NCI-H748 (cell line): ENCODE measurements at regions not wholly inside any gene's neighbourhood (a gene's known extent, or its start where the extent isn't known, plus 50 kb on each side); places are given as distances from the start of the nearest gene placed in this dataset.

Source experiments
- DNase-seq: peaks from one replicate; lab custom pipeline; 2025; ENCODE audit not compliant: unreplicated experiment; lab: John Stamatoyannopoulos, UW

DNA sequence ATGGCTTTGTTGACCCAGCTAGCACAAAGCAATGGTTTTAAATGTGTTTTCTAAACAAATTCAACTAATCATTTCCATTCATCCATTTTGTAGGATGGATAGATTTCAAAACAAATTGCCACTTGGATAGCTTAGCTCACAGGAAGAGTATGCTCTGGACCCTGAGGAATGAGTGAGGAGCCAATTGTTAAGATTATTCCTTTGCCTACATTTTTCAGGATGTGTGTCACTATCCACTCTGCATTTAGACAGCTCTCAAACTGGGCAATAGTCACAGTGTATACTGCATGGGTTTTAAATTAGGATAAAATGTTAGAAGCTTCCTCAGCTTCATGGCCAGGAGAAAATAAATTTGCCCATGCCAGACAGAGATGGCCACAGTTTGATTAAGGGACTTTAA is 605.6 kb upstream of the TEX47 start:
- no peak for DNase-seq

DNA sequence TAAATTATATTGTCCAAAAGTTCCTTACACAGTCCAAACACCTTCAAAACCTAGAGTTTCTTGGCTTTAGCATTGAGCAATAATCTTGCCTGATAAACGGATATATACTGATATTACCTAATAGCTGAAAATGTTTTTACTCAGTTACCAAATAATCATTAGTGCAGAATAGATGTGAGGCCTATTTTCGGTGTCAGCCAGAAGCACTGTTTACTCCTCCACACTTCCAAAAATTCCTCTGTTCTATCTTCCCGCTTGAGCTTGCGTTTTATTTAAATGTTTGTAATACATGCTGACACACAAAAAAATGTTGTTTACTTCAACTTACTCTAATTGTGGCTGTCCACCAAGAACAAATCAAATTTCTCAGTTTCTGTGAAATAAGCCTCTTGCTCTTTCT is 606.2 kb upstream of the TEX47 start:
- DNase-seq = no peak

DNA sequence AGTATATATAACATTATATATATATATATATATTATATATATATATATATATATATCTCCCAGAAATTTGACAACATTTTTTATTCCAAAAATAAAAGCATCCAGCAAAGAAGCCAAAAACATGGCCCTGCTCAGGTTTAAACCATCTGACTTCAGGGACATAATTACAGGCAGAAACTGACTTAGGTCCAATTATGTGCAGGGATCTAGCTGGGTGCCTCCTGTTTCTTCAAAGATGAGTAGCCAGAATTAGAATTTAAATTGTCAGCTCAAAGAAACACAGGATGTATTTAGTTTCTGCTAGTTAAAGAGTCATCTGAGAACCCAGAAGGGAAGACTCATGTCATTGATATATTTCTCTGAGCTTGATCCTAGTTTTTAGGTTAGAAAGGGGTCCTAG is 656.4 kb upstream of the TEX47 start:
- no peak for DNase-seq

DNA sequence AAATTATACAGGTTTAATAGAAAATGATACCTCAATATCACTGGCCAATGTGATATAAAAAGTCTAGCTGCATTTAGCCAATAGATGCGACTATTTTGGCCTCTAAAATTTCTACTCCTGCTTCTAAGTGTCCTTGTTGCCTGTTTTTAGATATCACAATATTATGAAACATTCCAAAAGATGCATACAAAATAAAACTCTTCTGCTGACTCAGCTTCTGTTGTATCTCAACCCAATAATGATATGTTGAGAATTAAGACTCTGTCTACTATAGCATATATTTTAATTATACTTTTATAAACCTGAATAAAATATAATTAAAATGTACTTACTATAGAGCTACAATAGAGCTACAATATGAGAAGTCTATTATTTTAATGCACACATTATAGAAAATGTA is 661.0 kb upstream of the TEX47 start:
- no peak for DNase-seq

DNA sequence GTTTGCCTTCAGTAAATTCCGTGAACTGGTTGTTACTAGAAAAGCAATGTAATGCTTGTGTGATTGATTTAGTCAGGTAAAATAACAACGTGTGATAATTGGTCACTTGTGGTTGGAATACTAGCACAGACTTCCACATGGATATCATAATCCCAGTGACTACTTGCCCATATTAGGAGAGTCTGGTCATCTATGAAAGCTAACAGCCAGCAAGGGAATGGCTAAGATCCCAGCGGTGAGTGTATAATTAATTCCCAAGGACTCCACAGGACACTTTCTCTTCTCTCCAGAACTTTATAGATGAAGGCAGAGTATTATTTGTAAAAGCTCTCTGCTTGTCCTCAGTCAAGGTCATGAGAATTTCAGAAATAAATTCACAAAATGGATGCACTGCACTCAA is 662.6 kb upstream of the TEX47 start:
- no peak for DNase-seq

DNA sequence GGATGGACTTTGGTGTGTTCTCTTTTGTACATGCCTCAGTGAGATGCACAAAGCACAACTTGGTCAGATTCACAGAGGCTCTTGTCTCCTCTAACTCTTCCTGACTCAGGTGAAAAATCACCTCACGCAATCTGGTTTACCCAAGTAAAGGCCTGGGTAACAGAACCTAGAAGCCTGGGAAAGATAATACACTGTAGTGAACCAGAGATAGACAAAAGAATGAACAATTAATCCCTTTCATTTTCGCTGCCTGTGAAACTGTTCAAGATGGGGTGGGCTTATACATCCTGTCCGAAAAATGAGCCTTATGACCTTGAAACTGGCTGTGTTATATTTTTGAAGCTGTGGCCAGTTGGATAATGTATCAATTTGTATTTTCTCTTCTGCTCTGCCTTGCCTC is 678.9 kb upstream of the TEX47 start:
- no peak for DNase-seq

DNA sequence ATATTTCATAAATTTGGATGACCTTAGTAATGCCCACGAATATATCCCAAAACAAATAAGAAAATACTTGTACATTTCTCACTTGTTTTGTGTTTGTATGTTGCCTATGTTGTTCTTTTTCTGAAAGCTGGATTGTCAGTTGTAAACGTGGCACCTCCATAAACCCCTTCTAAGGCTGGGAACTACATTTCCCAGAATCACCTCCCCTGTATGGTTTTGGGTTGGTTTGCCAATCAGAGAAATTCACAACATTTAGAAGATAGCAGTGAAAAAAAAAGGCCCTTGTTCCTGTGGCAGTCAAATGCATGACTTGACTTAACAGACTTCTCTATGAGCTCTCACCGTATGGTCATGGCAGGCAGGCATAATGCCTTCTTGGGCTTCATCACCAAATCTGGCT is 676.3 kb upstream of the STEAP1 start:
- no peak for DNase-seq

DNA sequence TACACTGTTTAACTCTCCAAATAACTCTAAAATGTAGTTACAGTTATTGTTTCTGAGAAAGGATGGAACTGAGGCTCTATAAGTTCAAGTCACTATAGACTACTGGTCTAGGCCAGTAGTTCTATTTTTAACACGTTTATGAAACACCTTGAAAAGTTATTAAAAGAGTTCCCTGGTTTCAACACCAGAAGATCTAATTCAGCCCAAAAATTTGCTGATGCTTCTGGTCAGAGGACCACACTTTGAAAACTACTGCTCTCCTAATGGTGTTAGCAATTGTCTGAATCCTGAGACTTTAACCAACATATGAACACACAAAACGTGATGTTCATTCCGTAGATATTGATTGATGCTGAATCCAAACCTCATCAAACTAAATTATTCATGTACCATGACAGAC is 658.6 kb upstream of the STEAP1 start:
- no peak for DNase-seq

DNA sequence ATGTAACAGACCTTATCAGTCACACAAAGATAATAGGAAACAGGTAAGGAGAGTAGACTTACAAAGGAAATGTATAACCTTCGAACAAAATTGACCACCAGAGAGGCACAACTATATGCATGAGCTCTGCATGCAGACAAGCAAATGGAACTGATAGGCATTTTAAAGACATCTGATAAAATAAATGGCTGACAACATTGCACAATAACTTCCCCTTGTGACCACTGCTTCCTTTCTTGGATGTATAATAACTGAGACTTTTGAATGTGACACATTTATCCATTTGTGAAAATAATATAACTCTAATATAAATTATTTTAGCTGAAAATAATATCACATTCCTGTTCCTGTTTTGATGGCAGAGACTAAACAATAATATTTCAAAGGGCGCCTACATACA is 654.2 kb upstream of the STEAP1 start:
- DNase-seq = no peak

DNA sequence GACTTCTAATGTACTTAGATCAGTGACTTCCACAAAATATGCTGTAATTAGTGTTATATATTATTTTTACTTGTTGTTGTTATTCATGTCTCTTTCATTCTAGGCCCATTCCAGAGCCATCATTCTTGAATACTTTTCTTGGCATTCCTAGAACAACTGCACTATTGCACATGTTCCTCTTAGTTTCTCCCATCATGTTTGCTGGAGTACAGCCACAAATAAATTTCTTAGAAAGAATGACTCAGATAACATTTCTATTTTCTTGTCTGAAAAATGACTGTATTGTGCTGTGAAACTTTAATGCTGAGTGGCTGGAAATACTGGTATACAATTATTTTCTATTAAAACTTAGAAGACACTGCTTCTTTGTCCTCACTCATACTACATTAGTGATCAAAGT is 651.0 kb upstream of the STEAP1 start:
- no peak for DNase-seq

DNA sequence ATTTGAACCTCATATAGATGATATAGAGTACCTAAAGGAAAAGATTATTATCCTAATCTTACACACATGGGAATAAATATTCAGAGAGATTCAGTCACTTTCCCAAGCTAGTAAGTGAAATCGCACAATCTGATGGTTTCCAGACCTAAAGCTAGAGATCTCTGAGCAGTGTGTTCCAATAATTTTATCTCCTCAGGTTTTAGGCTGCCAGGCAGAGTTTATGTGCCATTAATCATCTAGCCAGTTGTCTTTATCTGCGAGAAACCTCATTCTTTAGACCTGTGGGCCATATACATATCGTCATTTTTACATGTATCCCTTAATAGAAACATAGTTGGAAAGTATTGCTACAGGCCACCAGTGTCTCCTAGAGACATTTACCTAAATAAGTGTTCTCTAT is 647.2 kb upstream of the STEAP1 start:
- DNase-seq = no peak

DNA sequence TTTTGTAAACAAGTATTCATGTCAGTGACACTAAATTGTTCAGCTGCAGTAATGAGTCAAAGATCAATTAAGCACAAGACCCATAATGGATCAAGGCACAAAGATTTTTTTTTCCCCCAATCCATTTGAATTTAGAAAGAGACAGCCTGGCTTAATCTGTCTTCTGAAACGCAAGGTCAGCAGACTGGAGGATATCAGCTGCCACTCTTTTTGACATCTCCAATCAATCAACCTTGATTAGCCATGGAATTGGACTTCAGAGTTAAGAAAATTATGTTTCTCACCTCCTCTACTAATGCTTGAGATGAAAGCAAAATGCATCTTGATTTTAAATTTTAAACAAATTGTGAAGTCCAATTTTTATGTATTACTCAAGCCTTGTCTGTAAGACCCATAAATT is 642.4 kb upstream of the STEAP1 start:
- DNase-seq = no peak

DNA sequence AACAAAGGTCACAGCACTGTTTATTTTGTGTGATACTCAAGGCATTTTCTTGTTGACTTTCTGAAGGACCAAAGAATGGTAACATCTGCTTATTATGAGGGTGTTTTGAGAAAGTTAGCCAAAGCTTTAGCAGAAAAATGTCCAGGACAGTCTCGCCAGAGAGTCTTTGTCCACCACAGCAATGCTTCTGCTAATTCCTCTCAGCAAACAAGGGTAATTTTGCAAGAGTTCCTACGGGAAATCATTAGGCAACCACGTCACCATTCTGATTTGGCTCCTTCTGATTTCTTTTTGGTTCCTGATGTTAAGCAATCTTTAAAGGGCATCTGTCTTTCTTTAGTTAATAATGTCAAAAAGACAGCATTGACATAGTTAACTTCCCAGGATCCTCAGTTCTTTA is 639.3 kb upstream of the STEAP1 start:
- no peak for DNase-seq

DNA sequence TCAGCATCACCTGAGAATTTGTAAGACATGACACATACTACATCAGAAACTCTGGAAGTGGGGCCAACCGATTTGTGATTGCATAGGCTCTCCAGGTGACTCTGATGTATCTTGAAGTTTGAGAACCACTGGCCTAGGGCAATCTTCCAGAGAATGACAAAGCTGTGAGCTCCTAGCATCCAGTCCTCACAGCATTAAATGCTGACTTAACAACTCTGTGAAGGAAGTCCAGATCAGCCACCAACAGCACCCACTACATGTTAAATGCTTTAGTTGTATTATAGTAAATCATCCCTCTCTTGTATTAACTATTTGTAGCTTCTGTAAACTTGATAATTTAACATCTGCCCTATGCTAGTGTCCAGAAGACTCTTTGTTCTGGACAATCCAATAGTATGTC is 636.5 kb upstream of the STEAP1 start:
- no peak for DNase-seq

DNA sequence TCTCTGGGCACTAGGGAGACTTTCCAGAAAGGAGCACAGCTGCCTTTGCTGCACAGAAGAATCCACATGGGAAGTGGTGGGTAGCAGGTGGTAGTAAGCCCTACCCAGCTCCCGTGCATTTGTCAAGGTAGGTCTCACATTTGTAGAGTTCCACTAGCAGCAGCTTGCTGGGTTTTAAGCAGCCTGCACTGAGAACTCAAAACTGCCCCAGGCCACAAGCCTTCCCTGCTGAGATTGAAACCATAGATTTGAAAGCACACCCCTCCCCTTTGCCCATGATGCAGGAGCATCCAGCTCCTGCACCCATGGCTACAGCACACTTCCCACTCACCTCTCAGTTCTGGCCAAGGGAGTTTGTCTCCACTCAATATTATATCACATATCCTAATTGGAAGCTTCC is 604.5 kb upstream of the STEAP1 start:
- no peak for DNase-seq

DNA sequence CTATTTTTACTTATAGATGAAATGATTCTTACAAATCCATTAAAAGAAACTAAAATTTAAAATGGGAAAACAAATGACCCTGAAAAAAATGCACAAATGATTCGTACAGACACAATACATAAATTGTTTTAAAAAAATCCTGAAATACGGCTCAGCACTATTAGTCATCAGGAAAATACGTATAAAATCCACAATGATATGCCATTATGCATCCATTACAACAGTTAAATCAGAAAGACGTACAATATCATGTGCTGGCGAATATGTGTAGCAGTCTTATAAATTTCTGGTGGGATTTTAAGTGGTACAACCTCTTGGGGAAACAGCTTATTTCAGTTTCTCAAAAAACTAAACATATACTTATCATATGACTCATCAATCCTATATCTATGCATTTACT is 600.1 kb upstream of the STEAP1 start:
- DNase-seq = no peak

DNA sequence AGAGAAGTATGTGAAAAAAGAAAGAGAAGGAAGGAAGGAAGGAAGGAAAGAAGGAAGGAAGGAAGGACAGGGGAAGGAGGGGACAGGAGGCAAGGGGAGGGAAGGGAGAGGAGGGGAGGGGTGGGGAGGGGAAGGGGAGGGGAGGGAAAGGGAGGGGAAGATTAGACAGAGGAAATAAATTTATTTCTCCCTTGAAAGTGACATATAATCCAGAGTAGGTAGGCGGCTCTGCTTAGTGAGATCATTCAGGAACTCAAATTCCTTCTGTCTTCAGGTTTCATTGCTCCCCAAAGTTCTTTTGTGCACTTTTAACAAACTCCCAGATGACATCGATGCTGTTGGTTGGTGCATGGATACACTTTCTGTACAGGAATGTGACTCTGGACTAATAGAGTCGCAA is 594.7 kb upstream of the STEAP1 start:
- DNase-seq = no peak

DNA sequence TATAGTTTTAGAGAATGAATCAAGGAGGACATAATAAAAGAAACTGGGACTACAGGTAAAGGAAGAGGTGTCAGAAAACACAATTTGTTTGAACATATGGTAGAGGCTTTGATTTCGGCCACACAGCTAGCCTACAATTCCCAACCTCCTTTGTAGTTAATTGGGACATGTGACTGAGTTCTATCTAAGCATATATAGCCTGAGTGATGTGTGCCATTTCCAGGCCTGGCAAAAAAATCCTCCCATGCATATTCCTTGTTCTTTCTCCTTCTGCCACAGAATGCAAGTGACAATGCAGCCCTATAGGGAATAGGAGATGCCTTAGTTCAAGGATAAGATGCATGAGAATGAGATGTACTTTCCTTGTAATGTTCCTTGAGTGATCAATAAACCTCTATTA is 590.7 kb upstream of the STEAP1 start:
- DNase-seq = no peak

DNA sequence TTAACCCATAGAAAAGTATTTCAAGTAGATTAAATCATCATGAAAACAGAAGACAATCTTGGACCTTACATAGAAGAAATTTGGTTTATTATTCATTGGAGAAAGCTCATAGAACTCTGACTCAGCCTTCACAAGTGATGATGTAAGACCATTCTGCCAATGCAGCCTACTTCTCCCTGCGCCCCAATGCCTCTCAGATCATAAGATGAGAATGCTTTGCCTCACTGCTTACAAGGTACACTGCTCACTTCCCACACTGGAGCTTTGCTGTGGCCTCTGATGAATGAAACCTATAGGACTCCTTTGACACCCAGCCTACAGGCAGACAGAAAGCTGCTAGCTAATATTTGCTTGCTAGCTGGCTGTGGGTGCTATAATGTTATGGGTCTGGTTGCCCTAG is 569.4 kb upstream of the STEAP1 start:
- DNase-seq = no peak

DNA sequence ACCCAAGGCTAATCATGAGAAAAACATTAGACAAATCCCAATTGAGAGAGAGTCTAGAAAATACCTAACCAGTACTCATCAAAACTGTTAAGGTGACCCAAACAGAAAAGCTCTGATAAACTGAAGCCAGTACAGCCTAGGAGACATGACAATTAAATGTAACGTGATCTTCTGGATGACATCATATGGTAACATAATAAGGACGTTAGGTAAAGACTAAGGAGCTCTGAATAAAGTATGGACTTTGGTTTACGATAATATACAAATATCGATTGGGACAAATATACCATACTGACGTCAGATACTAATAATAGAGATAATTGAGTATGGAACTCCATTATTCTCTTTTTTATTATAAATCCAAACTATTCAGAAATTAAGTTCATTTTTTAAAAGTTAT is 561.1 kb upstream of the STEAP1 start:
- DNase-seq = peak; percentile 77

DNA sequence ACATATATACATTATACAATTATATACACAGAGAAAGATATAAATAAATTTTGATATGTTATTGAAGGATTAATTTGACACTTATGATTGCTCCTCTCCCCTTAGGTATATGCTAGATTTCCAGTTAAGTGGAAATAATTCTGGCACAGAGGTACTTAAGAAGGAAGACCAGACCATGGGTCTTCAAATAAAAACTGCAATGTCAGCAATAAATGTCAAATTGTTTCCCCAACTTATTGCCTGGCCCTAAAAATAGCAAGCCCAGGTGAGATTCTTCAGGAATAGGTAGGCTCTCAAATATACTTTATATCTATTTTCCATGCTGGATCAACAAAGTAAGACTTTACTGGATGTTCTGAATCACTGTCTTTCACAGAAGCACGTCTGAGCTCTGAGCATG is 551.3 kb upstream of the STEAP1 start:
- DNase-seq = no peak

DNA sequence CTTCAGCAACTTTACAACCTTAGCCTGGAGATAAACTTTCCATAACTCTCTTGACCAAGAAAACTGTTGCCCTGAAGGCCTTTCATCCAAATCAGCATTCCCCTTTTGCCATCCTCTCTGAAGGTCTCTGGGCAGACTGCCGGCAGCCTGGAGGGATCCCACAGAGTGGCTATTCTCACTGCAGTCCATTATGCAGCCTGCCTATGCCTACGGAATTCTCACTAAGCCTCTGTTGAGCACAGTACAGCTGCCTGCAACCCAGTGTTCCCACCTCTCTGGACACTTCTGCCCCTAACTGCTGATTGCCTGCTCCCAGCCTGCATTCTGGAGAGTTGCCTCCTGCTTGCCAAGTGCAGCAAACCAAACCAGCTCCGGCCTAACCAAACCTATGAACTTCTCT is 548.9 kb upstream of the STEAP1 start:
- DNase-seq = no peak

DNA sequence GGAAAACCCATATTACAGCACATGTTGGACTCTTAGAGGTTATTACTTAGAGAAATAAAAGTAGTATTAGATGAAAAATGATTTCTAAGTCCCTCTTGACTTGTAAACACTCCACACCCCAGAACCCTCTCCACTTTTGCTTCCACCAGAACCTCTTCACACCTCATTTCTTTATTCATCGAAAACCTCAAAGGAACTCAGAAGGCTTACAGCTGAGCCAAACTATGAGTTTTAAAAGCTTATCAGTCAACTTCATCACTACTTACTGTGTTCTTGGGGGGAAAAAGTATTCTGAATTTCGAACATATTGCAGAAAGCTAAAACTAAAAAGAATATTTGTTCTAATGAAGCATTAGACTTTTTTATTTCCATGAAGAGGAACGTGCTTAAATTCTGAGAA is 547.8 kb upstream of the STEAP1 start:
- DNase-seq = no peak

DNA sequence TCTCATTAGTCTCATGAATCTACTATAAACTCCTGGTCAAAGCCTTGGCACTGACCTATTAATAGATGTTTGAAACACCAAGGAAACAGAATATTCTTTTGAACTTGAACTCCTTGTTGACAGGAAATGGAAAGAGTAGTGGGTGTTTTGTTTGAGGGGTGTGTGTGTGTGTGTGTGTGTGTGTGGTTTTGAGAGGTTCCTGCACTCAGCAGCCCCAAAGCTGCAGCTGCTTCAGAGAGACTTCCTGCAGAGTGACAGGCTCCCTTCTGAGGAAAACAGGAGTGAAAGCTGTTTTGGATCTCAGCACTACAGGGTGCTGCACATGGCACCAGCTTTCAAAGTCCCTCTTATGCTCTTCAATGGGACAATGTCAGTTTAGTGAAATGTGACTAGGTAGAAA is 546.5 kb upstream of the STEAP1 start:
- peak; percentile 34 for DNase-seq
